Esophagus squamous epithelium (tissue), 5 donors: ENCODE measurements at regions not wholly inside any gene's neighbourhood (a gene's known extent, or its start where the extent isn't known, plus 50 kb on each side); places are given as distances from the start of the nearest gene placed in this dataset.

ENCODE experiments used
- DNase-seq: peaks from one replicate; lab custom pipeline; 2025; lab: John Stamatoyannopoulos, UW
- H3K27ac ChIP-seq, 4 donors: fragments of 200-600 bp; sonication (generic); one replicate each; pipeline ENCODE4 v1.5.1; 2016 to 2019; ENCODE audit warnings: mild to moderate bottlenecking in 1 of 4
- H3K27me3 ChIP-seq, 4 donors: fragments of 200-600 bp; sonication (generic); 1 replicate in 3 of 4; 2 replicates in 1 of 4; pipeline versions ENCODE4 v1.5.1 to v1.6.0; 2017 to 2021; ENCODE audit warnings: antibody characterized with exemption in 1 of 4
- H3K36me3 ChIP-seq, 3 donors: fragments of 200-600 bp; sonication (generic); one replicate each; pipeline ENCODE4 v1.5.1; 2016 to 2019
- H3K4me1 ChIP-seq, 3 donors: fragments of 200-600 bp; sonication (generic); one replicate each; pipeline ENCODE4 v1.5.1; 2017 to 2019
- H3K4me3 ChIP-seq, 4 donors: fragments of 200-600 bp; sonication (generic); 1 replicate in 3 of 4; 2 replicates in 1 of 4; pipeline ENCODE4 v1.5.1; 2016 to 2019; ENCODE audit warnings: mild to moderate bottlenecking in 2 of 4, moderate library complexity in 1 of 4
- H3K9me3 ChIP-seq, 3 donors: fragments of 200-600 bp; sonication (generic); one replicate each; pipeline ENCODE4 v1.5.1; 2016 to 2019
- CTCF ChIP-seq, 6 experiments: fragments of 450-650 bp in 4 of 6; fragments of 200-600 bp in 2 of 6; sonication (generic) in 2 of 6; IDR thresholded peaks; one replicate each; pipeline ENCODE4 v1.5.1; 2016 to 2019; ENCODE audit warnings: antibody characterized with exemption in 6 of 6, mild to moderate bottlenecking in 4 of 6, moderate library complexity in 4 of 6
- POLR2A ChIP-seq, 4 donors: fragments of 450-650 bp; IDR thresholded peaks; one replicate each; pipeline ENCODE4 v1.6.1; 2017; ENCODE audit warnings: antibody characterized with exemption in 4 of 4, mild to moderate bottlenecking in 4 of 4, moderate library complexity in 3 of 4
- WGBS, 2 donors: methylation state at CpG; one replicate each; pipeline ENCODE4 v1.1.5; 2018; 5-methylcytosine and 5-hydroxymethylcytosine counted together
- intact Hi-C: fragments of 100-400 bp; cut with DNase I; formaldehyde crosslinking; loops from one replicate; pipeline ENCODE4 v1.15.0; 2022
- donor health status: DM: yes; HTN: yes; CAD: no.

- no peak for TF ChIP-seq POLR2A (IDR thresholded peaks at IDR 0.05)
- no peak for TF ChIP-seq CTCF (IDR thresholded peaks at IDR 0.05)
- peak overlapping the region in 3 of 4 donors; percentile 9 to 49 (median 21) for H3K27ac ChIP-seq
- H3K4me1 ChIP-seq: peaks cover 0 to 12% (median 12%) of the 10 kb centered on the region in 3 donors
- no peaks in the 10 kb centered on the region for H3K9me3 ChIP-seq
- intact Hi-C loops: no loop called here
- H3K4me3 ChIP-seq: no peak overlapping the region
- H3K27me3 ChIP-seq: no peaks in the 10 kb centered on the region
- no peaks in the 10 kb centered on the region for H3K36me3 ChIP-seq
- DNase-seq: no peak
- 29 to 37% methylated on average over 5 to 6 of the region's 6 CpGs for WGBS, 2 donors
Observed at GRCh38 chr1:165063181-165063965, 293.1 kb downstream of the LMX1A start.

- Histone ChIP-seq H3K4me1 (peaks cover 0 to 12% (median 12%) of the 10 kb centered on the region in 3 donors), H3K36me3 (no peaks in the 10 kb centered on the region), H3K27me3 (no peaks in the 10 kb centered on the region), H3K27ac (no peak overlapping the region), H3K9me3 (no peaks in the 10 kb centered on the region), H3K4me3 (no peak overlapping the region)
- intact Hi-C loops: no loop called here
- WGBS, 2 donors: 65 to 71% methylated on average over 4 of the region's 4 CpGs
- DNase-seq: no peak
- no peak for TF ChIP-seq POLR2A (IDR thresholded peaks at IDR 0.05)
- no peak for TF ChIP-seq CTCF (IDR thresholded peaks at IDR 0.05)
Observed at GRCh38 chr1:165062346-165062745, 294.2 kb downstream of the LMX1A start.

GRCh38 chr1:165060285-165060793, 296.2 kb downstream of the LMX1A start:
- peaks cover 0 to 12% (median 12%) of the 10 kb centered on the region in 3 donors for H3K4me1 ChIP-seq
- TF ChIP-seq POLR2A (IDR thresholded peaks at IDR 0.05) (no peak), CTCF (IDR thresholded peaks at IDR 0.05) (no peak)
- H3K27ac ChIP-seq: no peak overlapping the region
- H3K9me3 ChIP-seq: no peaks in the 10 kb centered on the region
- no peaks in the 10 kb centered on the region for H3K36me3 ChIP-seq
- no peak overlapping the region for H3K4me3 ChIP-seq
- intact Hi-C loops: no loop called here
- DNase-seq: no peak
- no peaks in the 10 kb centered on the region for H3K27me3 ChIP-seq
- 72 to 74% methylated on average over 5 to 6 of the region's 6 CpGs for WGBS, 2 donors

GRCh38 chr1:165057956-165058355, 298.6 kb downstream of the LMX1A start:
- intact Hi-C loops: no loop called here
- no peaks in the 10 kb centered on the region for H3K36me3 ChIP-seq
- no peak overlapping the region for H3K27ac ChIP-seq
- 51 to 68% methylated on average over 3 of the region's 3 CpGs for WGBS, 2 donors
- H3K27me3 ChIP-seq: no peaks in the 10 kb centered on the region
- no peaks in the 10 kb centered on the region for H3K9me3 ChIP-seq
- H3K4me1 ChIP-seq: peaks cover 0 to 5% (median 4%) of the 10 kb centered on the region in 3 donors
- no peak for TF ChIP-seq POLR2A (IDR thresholded peaks at IDR 0.05)
- TF ChIP-seq CTCF (IDR thresholded peaks at IDR 0.05): no peak
- H3K4me3 ChIP-seq: no peak overlapping the region
- DNase-seq: no peak

- Histone ChIP-seq H3K27ac (no peak overlapping the region), H3K4me3 (no peak overlapping the region), H3K9me3 (no peaks in the 10 kb centered on the region), H3K36me3 (no peaks in the 10 kb centered on the region), H3K27me3 (no peaks in the 10 kb centered on the region), H3K4me1 (no peaks in the 10 kb centered on the region)
- intact Hi-C loops: no loop called here
- DNase-seq: no peak
- TF ChIP-seq CTCF (IDR thresholded peaks at IDR 0.05): no peak
- TF ChIP-seq POLR2A (IDR thresholded peaks at IDR 0.05): no peak
- WGBS, 2 donors: 30 to 34% methylated on average over 2 of the region's 2 CpGs
Observed at GRCh38 chr1:165056914-165057313, 299.6 kb downstream of the LMX1A start.
